A172 (cell line): ENCODE measurements at regions not wholly inside any gene's neighbourhood (a gene's known extent, or its start where the extent isn't known, plus 50 kb on each side); places are given as distances from the start of the nearest gene placed in this dataset.
"Not testable (repeated sequence)": the region's sequence is repeated elsewhere in the genome, so short reads cannot be mapped to it uniquely, and the experiment has no call there.

Experiments
- DNase-seq: peaks from one replicate; pipeline ENCODE4 v3.0.0-alpha.2; 2015; ENCODE audit warnings: low spot score

DNA sequence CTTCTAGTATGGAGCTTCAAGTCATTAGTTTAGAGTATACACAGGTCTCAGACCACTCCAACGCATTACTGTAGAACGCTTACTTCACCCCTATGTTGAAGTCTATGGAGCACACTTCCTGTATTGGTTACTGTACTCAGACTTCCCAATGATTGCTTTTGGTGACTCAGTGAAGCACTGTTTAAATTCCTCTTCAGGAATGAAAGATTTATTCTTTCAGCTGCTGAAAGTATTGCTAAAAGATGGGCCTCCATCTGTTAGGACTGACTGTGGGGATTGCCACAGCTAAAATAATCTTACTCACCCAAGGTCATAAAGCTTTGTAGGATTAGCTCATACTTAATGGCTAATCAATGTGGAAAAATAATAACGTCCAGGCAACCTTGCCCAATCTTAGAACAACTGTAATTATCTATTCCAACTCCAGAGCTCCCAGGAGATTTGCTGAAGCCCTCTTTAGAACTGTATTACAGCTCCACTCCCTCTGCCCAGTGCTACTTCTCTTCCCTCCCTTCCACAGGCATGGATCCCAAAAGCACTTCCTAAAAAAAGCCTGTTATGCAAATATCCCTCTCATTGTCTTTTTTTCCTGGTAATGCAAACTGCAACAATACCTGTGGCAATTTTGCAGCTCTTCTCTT is 281.9 kb upstream of the HS3ST1 start:
- DNase-seq, result no peak

DNA sequence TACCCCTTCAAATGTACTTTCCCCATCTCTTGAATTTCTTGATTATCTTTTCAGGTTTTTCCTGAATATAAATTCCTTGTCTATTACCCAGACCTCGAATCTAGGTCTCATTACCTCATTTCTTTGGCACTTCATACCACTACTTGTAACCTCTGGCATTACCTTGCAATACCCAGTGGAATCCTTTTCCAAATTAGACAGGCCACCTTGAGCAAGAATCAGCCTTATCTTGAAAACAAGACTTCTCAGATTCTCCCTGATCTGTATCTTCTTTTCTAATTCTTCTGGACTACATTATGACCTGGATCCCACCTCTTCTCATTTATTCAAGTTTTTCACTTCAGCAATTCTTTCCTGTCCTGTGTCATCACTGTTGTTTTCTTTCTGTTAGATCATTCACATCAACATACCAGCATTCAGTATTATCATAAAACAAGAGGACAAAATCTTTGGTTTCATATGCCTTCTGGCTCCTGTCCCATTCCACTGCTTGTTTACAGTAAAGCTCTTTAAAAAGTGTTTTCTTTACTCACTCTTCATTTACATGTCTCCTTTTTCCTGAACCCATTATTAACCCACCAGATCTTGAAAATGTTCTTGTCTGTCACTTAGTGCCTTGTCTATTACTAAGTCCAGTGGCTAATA is 275.6 kb upstream of the HS3ST1 start:
- no peak for DNase-seq

DNA sequence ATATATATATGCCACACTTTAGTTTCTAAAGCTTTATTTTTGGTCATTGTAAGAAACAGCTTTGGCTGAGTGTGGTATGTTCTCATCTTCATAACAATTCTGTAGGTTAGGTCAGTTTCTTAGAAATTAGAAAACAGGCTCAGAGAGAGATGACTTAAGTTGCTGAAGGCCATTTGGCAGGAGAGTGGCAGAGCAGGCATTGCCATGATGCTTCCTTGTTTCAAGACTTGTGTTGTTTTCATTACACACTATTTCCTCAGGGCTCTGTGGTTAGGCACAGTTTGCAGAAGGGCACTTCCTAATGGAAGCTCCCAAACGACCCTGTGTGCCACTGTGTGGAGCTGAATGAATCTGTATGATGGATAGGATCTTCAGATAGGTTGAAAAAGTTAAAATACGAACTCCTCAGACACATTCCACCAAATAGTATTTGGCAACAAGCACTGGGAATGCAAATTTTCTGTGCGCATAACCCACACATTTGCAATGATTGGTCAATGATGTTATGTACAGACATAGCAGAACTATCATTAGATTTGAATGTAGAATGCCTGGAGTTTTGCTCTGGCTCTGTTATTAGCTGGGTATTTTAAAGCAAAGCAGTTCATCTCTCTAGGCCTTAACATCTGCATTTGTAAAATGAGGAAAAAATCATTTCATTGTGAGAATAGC is 274.3 kb upstream of the HS3ST1 start:
- no peak for DNase-seq

DNA sequence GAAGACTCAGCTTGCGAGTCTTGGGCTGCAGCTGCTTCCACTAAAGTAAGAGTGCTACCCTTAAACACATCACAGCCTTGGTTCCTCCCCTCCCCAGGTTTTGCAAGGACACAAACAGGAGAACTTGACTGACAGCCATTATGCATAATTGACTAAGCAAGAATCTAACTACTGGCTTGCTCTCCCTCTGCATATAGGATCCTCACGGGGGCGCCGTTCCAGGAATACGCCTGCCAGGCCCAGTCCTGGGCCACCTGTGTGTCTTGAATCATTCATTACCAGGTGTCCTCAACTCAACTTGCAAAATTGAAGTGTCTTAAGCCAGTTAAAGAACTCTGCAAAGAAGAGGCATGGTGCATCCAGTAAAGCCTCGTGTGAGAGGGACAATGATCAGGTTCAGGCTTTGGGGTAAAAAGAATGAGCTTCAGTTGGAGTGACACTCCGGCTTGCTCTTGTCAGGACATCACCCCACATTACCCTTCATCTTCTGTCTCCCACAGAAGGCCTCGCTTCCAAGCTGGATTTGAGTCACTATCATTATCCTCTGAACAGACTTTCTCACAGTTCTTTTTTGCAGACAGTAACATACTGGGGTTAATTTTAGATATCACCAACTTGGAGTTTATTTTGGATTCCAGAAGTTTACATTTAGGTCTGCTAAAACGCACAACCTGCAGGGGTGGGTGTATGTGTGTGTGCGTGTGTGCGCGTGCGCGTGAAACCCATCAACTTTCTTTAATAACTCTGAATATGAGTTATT is 273.5 kb upstream of the HS3ST1 start:
- no peak for DNase-seq

DNA sequence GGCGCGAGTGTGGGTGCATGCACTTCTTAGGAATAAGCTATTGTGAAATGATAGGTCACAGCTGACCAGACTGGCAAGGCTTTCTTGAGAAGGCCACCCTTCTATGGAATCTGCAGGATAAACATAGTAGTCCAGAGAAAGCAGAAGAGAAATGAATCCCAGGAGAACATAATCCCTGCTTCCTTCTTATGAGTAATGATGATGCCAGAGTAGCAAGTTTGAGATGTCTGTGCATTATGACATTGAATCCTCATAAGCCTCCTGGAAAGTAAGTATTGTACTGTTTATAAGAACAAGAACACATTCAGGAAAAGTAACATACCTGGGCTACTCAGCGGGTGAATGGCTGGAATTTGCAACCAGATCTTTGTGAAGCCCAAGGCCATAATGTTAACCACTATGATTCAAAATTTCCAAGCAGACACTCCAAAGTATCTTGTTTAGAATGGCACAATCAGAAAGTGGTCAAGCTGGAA is 272.1 kb upstream of the HS3ST1 start:
- peak; percentile 13 for DNase-seq

DNA sequence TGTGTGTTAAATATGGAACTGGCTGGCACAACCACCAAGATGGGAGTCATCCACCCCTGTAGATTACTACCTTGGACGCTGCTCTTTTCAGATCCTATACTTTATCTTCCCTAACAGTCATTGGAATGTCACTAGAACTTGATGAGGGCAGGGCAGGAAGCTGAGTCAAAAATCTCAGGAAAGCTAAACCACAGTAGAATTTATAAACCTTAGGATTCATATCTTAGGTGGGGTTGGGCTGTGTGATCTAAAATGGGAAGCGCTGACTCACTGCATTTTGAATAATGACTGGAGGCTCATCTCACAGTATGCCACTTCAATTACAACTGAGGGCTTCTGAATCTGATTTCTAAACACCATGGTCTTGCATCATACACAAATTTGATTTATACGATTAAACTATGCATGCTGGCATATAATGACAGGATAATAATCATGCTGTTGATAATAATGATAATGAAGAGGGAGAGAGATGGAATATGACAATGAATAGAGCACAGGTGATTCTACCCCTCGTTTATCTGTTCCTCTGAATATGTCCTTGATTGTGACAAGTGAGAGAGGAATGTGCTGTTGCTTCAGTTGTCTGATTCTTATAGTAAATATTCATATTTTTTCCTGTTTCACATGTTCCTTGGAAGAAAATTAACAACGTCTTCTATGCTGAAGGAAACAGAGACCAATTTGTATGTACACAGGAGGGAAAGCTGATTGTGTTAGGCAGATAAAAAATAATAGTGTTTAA is 270.3 kb upstream of the HS3ST1 start:
- peak; percentile 71 for DNase-seq

DNA sequence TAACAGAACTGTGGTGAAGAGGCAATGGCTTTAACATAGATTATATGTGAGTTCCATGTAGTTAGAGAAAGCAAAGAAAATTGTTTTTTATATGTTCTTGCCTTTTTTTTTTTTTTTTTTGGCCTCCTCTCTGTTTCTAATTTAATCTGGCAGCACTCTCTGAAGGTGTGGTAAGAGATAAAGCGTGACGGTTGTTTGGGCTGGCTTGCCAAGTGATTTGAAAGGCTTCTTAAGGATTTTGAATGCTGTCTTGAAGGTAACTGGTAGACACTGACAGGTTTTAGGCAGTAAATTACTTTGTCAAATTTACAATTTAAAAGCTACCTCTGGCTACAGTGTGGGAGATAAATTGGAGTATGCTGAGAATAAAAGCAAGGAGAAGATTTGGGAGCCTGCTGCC is 269.3 kb upstream of the HS3ST1 start:
- DNase-seq, result no peak

DNA sequence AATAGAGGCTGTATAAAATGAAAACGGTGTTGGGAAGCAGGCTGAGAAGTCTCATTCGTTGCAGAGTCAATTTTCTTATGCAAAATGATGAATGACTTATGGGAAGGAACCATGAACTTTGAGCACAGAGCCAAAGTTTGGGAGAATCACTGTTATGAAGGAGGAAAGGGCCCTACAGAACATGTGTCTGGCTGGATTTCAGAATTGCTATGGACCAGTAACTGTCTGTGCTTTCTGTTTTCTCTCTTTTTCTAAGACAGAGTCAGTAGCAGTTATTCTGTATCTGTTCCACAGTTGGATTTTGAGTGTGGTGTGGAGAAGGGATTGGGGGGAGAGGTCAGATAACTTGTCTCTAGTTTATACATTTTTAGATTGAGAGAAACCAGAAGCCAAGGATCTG is 265.0 kb upstream of the HS3ST1 start:
- DNase-seq, result no peak

DNA sequence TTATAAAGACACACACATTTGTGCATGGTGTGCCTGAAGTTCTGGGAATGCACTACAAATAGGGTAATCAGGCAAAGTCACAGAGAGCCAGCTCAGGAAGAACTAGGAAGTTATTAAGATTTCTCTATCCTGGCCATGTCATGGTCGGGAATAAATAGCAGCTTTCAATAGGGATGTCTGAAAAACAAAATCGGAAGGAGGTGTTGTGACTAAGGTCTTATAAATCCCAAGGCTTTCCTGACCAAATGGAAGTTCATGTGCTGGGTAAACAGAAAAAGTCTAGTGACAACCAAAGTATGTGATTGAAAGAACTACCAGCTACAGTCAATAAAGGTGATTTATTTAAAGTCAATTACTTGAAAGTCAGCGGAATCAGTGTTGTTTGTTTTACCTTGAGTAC is 262.5 kb upstream of the HS3ST1 start:
- no peak for DNase-seq

DNA sequence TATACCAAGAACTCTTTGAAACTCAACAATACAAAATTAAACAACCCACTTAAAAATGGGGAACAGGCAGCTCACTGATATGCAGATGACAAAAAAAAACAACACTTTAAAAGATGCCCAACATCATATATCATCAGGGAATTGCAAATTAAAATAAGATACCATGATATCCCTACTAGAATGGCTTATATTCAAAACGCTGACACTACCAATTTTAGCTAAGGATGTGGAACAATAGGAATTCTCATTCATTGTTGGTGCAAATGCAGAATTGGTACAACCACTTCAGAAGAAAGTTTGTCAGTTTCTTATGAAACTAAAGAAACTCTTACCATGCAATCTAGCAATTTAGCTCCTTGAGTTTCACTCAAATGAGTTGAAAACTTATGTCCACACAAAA is 259.0 kb upstream of the HS3ST1 start:
- DNase-seq, result no peak

DNA sequence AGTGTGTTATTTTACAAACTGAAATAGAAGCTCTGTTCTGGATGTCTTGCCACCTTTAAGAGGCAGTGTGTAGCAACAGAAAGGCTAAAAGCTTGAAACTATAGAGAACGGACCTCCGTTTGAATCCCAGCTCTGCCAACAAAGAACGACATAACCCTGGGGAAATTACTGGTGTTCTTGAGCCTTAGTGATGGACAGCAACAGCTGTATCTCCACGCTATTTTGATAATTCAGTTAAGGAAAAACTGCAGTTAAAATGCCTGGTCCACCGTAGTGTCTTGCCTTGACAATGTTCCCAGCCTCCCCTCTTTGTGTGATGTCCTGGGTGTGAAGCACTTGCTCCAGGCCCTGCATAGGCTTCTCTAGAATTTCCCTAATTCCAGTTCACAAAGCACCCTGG is 256.8 kb upstream of the HS3ST1 start:
- DNase-seq, result no peak

DNA sequence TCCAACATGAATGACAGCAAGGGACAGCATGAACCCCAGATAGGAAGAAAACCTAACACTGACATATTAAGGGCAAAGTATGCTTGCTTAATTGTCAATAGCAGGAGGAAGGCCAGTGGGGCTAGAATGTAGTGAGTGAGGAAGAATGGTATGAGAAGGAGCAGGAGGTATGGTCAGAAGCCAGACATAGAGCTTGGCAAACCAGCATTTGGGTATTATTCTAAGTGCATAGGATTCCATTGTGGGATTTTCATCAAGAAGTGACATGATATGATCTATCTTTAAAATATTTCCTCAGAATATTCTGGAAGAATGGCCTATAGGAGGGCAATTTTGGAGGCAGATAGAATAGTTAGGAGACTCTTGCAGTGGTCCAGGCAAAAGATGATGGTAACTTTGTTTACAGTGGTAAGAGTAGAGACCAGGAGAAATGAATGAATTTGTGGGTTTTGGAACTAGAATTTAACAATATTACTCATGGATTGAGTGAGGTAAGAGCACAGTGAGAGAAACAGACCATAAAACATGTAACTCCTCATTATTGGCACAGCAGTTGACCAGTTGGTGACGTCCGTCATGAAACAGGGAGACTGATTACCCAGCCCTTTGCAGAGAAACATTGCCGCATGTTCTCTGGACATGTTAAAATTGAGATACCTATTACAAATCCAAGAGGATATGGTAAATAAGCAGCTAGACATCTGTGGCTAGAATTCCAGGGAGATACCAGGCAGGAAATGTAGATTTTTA is 246.5 kb upstream of the HS3ST1 start:
- no peak for DNase-seq

DNA sequence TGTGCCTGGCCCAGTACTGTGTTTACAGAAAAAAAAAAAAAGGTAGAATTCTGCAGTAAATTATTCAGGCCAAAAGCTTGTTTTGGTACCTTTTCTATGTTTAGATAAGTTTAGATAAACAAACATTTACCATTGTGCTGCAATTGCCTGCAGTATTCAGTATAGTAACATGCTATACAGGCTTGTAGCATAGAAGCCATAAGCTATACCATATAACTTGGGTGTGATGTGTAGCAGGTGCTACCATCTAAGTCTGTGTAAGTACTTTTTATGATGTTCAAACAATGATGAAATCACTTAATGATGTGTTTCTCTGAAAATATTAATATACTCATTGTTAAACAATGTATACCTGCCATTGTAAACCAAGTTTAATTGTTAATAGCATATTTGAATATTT is 241.6 kb upstream of the HS3ST1 start:
- DNase-seq, result no peak

DNA sequence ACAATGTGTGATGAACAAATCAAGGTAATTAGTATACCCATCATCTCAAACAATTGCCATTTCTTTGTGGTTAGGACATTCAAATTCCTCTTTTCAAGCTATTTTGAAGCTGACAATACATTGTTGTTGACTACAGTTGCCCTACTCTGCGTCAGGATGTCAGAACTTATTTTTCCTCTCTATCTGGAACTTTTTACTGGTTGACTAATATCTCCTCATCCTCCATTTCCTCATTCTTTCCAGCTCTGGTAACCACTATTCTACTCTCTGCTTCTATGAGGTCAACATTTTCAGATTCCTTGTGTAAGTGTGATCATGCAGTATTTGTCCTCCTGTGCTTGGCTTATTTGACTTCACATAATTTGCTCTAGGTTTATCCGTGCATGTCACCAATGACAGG is 240.5 kb upstream of the HS3ST1 start:
- peak; percentile 3 for DNase-seq

DNA sequence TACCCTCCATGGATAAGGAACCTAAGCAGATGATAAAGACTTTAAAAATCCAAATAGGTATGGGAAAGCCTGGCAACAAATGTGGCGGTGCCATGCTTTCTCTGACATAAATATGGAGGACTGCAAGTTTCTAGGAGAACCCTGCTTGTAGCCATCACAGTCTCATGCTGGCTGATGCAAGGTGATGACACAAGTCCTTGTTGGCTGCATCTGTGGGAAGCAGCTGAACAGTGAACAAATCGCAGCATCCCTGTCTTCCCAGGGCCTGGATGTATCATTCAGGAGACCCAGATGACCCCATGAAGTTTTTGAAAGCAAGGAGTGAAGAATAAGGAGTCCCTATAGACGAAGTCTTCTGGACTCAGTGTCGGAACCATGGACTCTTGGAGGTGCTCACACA is 234.4 kb upstream of the HS3ST1 start:
- DNase-seq, result no peak

DNA sequence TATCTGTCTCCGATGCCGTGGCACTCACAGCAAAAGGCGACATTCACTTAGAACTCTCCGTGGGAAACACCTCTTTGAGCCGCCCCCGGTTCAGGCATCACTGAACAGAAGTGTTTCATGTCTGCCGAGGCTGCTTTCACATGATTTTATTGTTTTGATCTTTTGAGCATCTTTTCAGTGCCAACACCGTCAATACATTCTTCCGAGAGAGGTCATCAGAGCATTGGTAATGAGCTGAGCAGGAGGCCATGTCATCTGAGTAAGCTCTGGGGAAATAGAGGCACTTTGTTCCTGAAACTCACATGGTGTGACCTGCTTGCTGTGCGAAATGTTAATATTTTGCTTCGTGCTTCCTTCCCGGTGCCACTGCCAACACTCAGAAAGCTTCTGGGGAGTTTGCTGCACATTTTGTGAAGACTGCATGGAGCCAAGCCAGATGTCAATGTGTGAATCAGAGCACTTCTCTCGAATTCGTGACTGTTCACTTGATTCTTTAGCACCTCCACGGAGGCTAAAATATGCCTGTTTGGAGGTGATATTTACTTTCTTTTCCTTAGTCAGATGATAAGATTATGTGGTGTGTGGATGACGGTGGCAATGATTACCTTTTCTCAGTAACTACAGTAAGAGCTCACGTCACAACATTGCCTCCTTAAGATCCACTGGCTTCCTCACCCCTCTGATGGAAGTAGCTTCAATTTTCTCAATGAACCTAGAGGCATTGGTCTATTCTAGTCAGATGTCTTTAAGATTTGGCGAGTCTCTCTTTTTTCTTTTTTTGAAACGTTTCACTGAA is 222.3 kb upstream of the HS3ST1 start:
- DNase-seq, result no peak

DNA sequence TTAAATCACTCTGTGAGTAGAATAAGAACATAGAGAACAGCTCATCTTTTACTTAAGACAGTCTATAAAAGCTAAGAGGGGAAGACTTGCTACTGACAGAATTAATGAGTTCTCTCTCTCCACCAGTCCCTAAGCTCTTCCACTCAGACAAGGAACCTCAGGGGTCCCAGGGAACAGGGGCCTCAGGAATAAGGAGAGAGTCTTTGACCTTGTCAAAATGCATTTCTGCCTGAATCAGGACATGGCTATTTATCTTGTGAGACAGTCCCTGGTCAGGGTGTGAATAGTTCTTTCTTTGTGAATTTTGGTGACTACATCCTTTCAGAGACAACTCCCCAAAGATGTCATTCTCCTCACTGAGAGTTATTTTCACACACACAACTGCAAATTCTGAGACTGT is 218.7 kb upstream of the HS3ST1 start:
- no peak for DNase-seq

DNA sequence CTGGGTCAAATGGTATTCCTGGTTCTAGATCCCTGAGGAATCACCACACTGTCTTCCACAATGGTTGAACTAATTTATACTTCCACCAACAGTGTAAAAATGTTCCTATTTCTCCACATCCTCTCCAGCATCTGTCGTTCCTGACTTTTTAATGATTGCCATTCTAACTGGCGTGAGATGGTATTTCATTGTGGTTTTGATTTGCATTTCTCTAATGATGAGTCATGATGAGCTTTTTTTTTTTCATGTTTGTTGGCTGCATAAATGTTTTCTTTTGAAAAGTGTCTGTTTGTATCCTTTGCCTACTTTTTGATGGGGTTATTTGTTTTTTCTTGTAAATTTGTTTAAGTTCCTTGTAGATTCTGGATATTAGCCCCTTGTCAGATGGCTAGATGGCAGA is 214.4 kb upstream of the HS3ST1 start:
- not testable (repeated sequence) for DNase-seq

DNA sequence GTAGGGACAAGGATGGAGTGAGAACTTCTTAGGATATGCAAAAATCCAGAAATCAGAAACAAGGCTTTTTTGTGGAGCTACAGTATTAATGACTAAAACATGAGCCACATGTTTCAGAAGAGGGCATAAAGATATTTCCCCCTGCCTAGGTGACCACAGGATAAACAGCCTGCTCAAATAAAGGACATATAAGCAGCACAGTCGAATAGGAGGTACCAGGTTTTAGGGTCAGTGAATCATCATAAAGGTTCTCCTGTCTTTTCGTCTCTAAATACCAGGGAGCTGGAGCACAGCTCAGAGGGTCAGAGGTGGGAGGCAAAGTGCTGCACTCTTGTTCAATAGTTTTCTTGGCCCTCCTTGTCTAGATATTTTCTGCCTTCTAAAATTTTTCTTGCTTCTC is 211.9 kb upstream of the HS3ST1 start:
- no peak for DNase-seq

DNA sequence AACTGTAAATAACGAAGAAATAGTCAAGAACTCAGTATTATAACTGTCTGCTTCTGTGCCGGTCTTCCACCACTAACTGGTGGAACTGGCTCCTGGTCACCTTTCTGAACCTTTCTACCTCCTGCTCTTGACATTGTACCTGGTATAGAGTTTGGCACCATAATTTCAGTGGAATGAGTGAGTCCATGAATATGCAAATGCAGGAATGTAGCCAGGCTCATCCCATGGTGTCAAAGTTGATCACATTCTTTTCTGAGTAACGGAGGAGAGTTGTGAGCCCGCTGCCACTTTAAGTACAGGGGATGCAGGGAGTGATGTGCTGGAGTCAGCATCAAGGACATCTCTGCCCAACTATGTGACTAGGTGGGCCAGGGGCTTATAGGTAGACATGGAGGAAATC is 207.9 kb upstream of the HS3ST1 start:
- DNase-seq, result no peak
